ENCODE measurements at regions not wholly inside any gene's neighbourhood (a gene's known extent, or its start where the extent isn't known, plus 50 kb on each side); places are given as distances from the start of the nearest gene placed in this dataset.

DNA sequence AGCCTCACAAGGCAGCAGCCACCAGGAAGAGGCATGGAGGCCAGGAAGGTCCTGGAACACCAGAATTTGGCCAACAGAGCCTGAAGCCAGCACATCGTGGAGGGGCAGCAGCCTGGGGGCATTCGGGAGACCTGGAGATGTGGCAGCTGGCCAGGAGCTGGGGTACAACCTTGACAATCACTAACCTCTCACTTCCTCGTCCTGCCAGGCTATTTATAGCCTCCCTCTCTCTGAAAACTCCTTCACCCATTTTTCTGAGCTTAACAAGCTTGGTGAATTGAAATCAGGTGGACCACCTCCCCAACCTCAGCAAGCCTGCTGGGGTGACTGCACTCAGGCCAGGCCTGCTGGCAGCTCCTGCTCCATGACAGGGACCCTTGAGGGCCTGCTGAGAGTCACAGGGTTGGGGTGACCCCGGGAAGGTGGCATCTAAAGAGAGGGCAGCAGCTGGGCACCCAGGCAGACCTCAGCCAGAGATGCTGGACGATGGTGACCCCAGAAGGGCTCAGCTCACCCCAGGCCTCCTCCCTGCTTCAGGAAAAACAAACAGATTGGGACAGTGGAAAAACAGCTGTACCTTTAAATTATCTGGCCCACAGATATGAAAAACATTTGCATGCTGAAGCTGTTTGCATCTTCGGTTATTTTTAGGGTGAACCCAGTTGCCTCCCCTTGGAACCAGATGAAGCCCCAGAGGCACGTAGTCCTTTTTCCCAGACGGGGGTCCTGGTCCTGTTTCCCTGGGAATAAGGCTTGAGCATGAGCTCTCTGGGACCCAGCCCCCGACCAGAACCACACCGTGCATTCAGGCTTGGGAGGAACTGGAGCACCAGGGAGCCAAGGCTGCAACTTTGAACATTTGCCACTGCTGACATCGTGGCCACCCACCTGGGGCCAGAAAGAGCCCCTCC lies 67.0 kb downstream of the PITPNM2 start (continued):
- TF ChIP-seq PHF8 (IDR thresholded peaks at IDR 0.05; ENCODE audit: borderline replicate concordance, low read depth): no peak
- no peak for TF ChIP-seq FOSL2 (IDR thresholded peaks at IDR 0.05)
- TF ChIP-seq FOSL2 (CRISPR knock-in tag; IDR thresholded peaks at IDR 0.05): no peak
- no peak for TF ChIP-seq ZNF302 (CRISPR knock-in tag; IDR thresholded peaks at IDR 0.05)

- WGBS (ENCODE audit: missing lambda C conversion rate): 96% methylated on average over 4 of the region's 4 CpGs
- Histone ChIP-seq H3K4me3 (no peak overlapping the region), H3K4me2 (no peak overlapping the region), H3K9me3 (no peaks in the 10 kb centered on the region), H3K4me1 (peaks cover 51% of the 10 kb centered on the region), H3K27ac (peak overlapping the region in 1 of 2 experiments; percentile 89; a peak in 1 of 6 replicates)
- DNase-seq (ENCODE audit: low read depth in 1 of 2, low spot score in 1 of 2) (no peak), ATAC-seq (no peak), FAIRE-seq (no peak)
- ChIA-PET POLR2A (no interaction called here), CTCF (interaction anchor here (0.6 to 1.9 kb wide), 7 partner anchors 9 to 157 kb away, joined by 3 to 15 read pairs (median 3); no protein-coding TSS in a partner anchor)
- TF ChIP-seq EHF (CRISPR knock-in tag; IDR thresholded peaks at IDR 0.05): no peak
- no peak for TF ChIP-seq MYC (IDR thresholded peaks at IDR 0.05; ENCODE audit: borderline replicate concordance, low read length)
- TF ChIP-seq NFE2L2 (conservative IDR thresholded peaks at IDR 0.05; ENCODE audit: low read length): no peak
- TF ChIP-seq CBX8 (IDR thresholded peaks at IDR 0.05): no peak
Measured at GRCh38 chr12:123080634-123081033, 70.3 kb downstream of the PITPNM2 start.

GRCh38 chr12:123078531-123079155 lies 72.2 kb downstream of the PITPNM2 start:
- no peak overlapping the region for H3K4me2 ChIP-seq
- no peak for FAIRE-seq
- peaks cover 31% of the 10 kb centered on the region for H3K4me1 ChIP-seq
- peak overlapping the region in 1 of 2 experiments; percentile 26; a peak in 2 of 6 replicates for H3K27ac ChIP-seq
- H3K4me3 ChIP-seq: no peak overlapping the region
- DNase-seq (ENCODE audit: low read depth in 1 of 2, low spot score in 1 of 2): no peak
- CTCF ChIA-PET: interaction anchor here (1.0 to 2.2 kb wide), 3 partner anchors 20 to 72 kb away, joined by 3 to 9 read pairs (median 3); partner anchors contain the start of gene PITPNM2
- WGBS (ENCODE audit: missing lambda C conversion rate): 90% methylated on average over 13 of the region's 13 CpGs
- no peaks in the 10 kb centered on the region for H3K9me3 ChIP-seq
- no peak; a peak in 1 of 6 replicates for ATAC-seq
- TF ChIP-seq ESRRA (IDR thresholded peaks at IDR 0.05; ENCODE audit: borderline replicate concordance, low read length) (no peak), HMGXB4 (CRISPR knock-in tag; IDR thresholded peaks at IDR 0.05; ENCODE audit: borderline replicate concordance) (no peak), MAX (IDR thresholded peaks at IDR 0.05) (no peak), FOSB (CRISPR knock-in tag; IDR thresholded peaks at IDR 0.05) (no peak), FOXS1 (CRISPR knock-in tag; IDR thresholded peaks at IDR 0.05) (no peak), ZSCAN20 (CRISPR knock-in tag; IDR thresholded peaks at IDR 0.05) (no peak), CHD4 (IDR thresholded peaks at IDR 0.05; ENCODE audit: borderline replicate concordance) (no peak), JUN (IDR thresholded peaks at IDR 0.05) (no peak), HDAC2 (IDR thresholded peaks at IDR 0.05) (no peak), MAZ (IDR thresholded peaks at IDR 0.05; ENCODE audit: borderline replicate concordance, low read depth, low read length) (no peak), EHMT2 (IDR thresholded peaks at IDR 0.05; ENCODE audit: low read depth) (no peak), RARB (CRISPR knock-in tag; IDR thresholded peaks at IDR 0.05) (no peak), CBX2 (IDR thresholded peaks at IDR 0.05; ENCODE audit: borderline replicate concordance, low read depth) (no peak)
- TF ChIP-seq, protein P1, sequence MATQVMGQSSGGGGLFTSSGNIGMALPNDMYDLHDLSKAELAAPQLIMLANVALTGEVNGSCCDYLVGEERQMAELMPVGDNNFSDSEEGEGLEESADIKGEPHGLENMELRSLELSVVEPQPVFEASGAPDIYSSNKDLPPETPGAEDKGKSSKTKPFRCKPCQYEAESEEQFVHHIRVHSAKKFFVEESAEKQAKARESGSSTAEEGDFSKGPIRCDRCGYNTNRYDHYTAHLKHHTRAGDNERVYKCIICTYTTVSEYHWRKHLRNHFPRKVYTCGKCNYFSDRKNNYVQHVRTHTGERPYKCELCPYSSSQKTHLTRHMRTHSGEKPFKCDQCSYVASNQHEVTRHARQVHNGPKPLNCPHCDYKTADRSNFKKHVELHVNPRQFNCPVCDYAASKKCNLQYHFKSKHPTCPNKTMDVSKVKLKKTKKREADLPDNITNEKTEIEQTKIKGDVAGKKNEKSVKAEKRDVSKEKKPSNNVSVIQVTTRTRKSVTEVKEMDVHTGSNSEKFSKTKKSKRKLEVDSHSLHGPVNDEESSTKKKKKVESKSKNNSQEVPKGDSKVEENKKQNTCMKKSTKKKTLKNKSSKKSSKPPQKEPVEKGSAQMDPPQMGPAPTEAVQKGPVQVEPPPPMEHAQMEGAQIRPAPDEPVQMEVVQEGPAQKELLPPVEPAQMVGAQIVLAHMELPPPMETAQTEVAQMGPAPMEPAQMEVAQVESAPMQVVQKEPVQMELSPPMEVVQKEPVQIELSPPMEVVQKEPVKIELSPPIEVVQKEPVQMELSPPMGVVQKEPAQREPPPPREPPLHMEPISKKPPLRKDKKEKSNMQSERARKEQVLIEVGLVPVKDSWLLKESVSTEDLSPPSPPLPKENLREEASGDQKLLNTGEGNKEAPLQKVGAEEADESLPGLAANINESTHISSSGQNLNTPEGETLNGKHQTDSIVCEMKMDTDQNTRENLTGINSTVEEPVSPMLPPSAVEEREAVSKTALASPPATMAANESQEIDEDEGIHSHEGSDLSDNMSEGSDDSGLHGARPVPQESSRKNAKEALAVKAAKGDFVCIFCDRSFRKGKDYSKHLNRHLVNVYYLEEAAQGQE (IDR thresholded peaks at IDR 0.05): no peak
- TF ChIP-seq, protein P2, sequence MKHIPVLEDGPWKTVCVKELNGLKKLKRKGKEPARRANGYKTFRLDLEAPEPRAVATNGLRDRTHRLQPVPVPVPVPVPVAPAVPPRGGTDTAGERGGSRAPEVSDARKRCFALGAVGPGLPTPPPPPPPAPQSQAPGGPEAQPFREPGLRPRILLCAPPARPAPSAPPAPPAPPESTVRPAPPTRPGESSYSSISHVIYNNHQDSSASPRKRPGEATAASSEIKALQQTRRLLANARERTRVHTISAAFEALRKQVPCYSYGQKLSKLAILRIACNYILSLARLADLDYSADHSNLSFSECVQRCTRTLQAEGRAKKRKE (CRISPR knock-in tag; IDR thresholded peaks at IDR 0.05; ENCODE audit: low read depth): no peak
- POLR2A ChIA-PET: no interaction called here

Measured in A549 (cell line).